GM21515 (cell line): ENCODE measurements at regions not wholly inside any gene's neighbourhood (a gene's known extent, or its start where the extent isn't known, plus 50 kb on each side); places are given as distances from the start of the nearest gene placed in this dataset.

ENCODE experiments used
- ATAC-seq: cut with Tn5 transposase; IDR thresholded peaks from one replicate; pipeline ENCODE4 v1.9.1; 2021; ENCODE audit not compliant: unreplicated experiment

- no peak for ATAC-seq
Observed at GRCh38 chr12:92288561-92288960, 142.9 kb upstream of the BTG1 start.

- no peak for ATAC-seq
Observed at GRCh38 chr12:92278378-92278828, 132.8 kb upstream of the BTG1 start.

- ATAC-seq, result no peak
Observed at GRCh38 chr12:92277795-92278194, 132.1 kb upstream of the BTG1 start.

- ATAC-seq, result no peak
Observed at GRCh38 chr12:92276276-92276675, 130.6 kb upstream of the BTG1 start.

- ATAC-seq, result no peak
Observed at GRCh38 chr12:92275443-92276154, 130.0 kb upstream of the BTG1 start.

GRCh38 chr12:92273076-92273475 lies 127.4 kb upstream of the BTG1 start:
- ATAC-seq, result no peak

GRCh38 chr12:92272061-92272964 lies 126.7 kb upstream of the BTG1 start:
- ATAC-seq, result no peak

- ATAC-seq, result no peak
Observed at GRCh38 chr12:92271341-92271740, 125.7 kb upstream of the BTG1 start.

GRCh38 chr12:92270521-92270920 lies 124.9 kb upstream of the BTG1 start:
- no peak for ATAC-seq

GRCh38 chr12:92268946-92269345 lies 123.3 kb upstream of the BTG1 start:
- ATAC-seq, result no peak

- ATAC-seq, result no peak
Observed at GRCh38 chr12:92261692-92262091, 116.0 kb upstream of the BTG1 start.

GRCh38 chr12:92261071-92261470 lies 115.4 kb upstream of the BTG1 start:
- ATAC-seq, result no peak

- ATAC-seq, result no peak
Observed at GRCh38 chr12:92259696-92260251, 114.1 kb upstream of the BTG1 start.

GRCh38 chr12:92259291-92259690 lies 113.6 kb upstream of the BTG1 start:
- no peak for ATAC-seq

GRCh38 chr12:92257261-92257660 lies 111.6 kb upstream of the BTG1 start:
- no peak for ATAC-seq

GRCh38 chr12:92255741-92256140 lies 110.1 kb upstream of the BTG1 start:
- ATAC-seq, result no peak

GRCh38 chr12:92253301-92253700 lies 107.7 kb upstream of the BTG1 start:
- ATAC-seq, result no peak

- no peak for ATAC-seq
Observed at GRCh38 chr12:92248977-92249376, 103.3 kb upstream of the BTG1 start.

GRCh38 chr12:92244036-92244435 lies 98.4 kb upstream of the BTG1 start:
- no peak for ATAC-seq

- ATAC-seq, result no peak
Observed at GRCh38 chr12:92242907-92243306, 97.3 kb upstream of the BTG1 start.

GRCh38 chr12:92237762-92238523 lies 92.3 kb upstream of the BTG1 start:
- no peak for ATAC-seq
